ENCODE measurements at regions not wholly inside any gene's neighbourhood (a gene's known extent, or its start where the extent isn't known, plus 50 kb on each side); places are given as distances from the start of the nearest gene placed in this dataset.

DNA sequence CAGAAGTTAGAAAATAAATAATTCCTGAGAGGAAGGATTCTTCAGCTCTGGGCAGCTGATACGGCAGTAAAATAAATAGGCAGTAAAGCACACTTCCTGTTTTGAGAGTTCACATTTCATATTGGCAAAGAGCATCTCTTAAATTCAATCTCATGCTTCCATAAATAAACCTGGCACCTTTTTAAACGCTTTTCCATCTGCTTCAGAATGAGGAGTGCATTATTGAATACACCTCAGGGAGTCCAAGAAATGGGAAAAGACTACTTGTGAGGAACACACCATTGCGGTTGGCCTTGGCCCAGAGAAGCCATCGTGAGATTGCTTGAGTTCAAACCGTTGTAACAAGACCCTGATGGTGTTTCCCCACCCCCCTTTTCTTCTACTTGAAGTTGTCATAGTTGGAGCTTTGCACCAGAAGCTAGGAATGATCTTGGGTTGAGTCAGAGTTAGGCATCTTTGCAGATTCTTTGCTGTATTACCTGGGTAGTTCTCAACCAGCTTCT, 123.9 kb downstream of the RDH14 start:
- Mint-ChIP-seq H3K36me3 (ENCODE audit: low read depth) (no peaks in the 10 kb centered on the region), H3K4me1 (no peaks in the 10 kb centered on the region), H3K27ac (no peak overlapping the region), H3K9me3 (ENCODE audit: low read depth) (no peaks in the 10 kb centered on the region), H3K4me3 (no peak overlapping the region), H3K27me3 (peaks cover 3% of the 10 kb centered on the region)
- ChIA-PET POLR2A (no interaction called here), CTCF (interaction anchor here (0.7 kb wide), 1 partner anchor 552 kb away, joined by 3 read pairs; no protein-coding TSS in a partner anchor)
- DNase-seq, result no peak
- intact Hi-C loops (cut with DNase I, micrococcal nuclease), result no loop called here
- no peak for ATAC-seq

DNA sequence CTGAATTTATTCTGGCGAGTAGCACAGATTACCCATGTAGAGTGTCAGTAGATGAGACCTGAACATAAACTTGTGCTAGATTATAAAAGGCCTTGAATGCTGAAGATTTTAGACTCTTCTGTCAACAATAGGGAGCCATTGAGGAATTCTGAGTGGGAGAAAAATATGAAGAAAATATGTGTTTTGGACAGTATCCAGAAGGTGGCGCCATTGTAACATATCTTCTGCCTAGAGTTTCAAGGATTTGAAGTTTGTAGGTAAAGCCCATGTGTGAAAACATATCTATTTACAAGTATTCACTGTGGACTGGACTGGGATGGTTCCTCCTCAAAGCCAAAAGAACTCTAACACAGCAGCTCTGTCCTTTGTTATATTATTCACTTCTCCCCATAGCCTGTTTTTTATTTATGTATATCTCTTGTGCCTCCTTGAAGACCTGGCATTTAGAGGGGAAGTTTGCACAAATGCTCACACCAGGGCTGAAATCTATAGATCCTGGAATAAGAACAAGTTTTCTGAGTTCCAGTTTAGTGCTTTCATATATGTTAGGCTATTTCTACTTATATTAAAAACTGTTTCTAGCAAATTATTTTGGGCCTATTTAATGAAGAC, 124.9 kb downstream of the RDH14 start:
- Mint-ChIP-seq H3K27ac (no peak overlapping the region), H3K9me3 (ENCODE audit: low read depth) (no peaks in the 10 kb centered on the region), H3K36me3 (ENCODE audit: low read depth) (no peaks in the 10 kb centered on the region), H3K27me3 (peaks cover 3% of the 10 kb centered on the region), H3K4me1 (no peaks in the 10 kb centered on the region), H3K4me3 (no peak overlapping the region)
- ATAC-seq (no peak), DNase-seq (peak; percentile 23)
- intact Hi-C loops (cut with DNase I, micrococcal nuclease), result loop anchor here in 1 of 2 experiments (1.0 kb wide), 1 partner anchor 1428 kb away; no protein-coding TSS in a partner anchor
- ChIA-PET POLR2A (no interaction called here), CTCF (interaction anchor here (0.6 to 1.1 kb wide), 2 partner anchors 21 to 698 kb away, joined by 3 read pairs; no protein-coding TSS in a partner anchor)

DNA sequence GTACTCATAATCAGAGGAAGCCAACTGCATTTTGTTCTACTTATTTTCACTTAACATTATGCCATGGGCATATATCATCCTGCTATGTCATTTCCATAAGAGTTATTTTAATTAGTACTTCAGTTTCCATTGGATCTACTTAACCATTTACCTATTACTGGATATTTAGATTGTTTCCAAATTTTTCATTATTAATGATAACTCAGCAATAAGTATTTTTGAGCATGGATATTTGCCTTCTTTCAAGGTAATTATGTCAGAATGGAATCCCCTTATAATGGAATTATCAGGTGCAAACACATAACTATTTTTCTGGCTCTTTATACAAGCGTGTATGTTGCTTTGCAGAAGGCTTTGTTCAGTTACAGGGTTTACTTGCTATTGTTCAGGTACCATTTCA, 126.6 kb downstream of the RDH14 start:
- peaks cover 1% of the 10 kb centered on the region for H3K27me3 Mint-ChIP-seq
- intact Hi-C loops (cut with DNase I, micrococcal nuclease), result no loop called here
- H3K9me3 Mint-ChIP-seq (ENCODE audit: low read depth), result no peaks in the 10 kb centered on the region
- H3K36me3 Mint-ChIP-seq (ENCODE audit: low read depth), result no peaks in the 10 kb centered on the region
- H3K4me1 Mint-ChIP-seq, result no peaks in the 10 kb centered on the region
- H3K27ac Mint-ChIP-seq, result no peak overlapping the region
- H3K4me3 Mint-ChIP-seq, result no peak overlapping the region
- ATAC-seq (no peak), DNase-seq (no peak)
- POLR2A ChIA-PET, result no interaction called here
- CTCF ChIA-PET, result no interaction called here

DNA sequence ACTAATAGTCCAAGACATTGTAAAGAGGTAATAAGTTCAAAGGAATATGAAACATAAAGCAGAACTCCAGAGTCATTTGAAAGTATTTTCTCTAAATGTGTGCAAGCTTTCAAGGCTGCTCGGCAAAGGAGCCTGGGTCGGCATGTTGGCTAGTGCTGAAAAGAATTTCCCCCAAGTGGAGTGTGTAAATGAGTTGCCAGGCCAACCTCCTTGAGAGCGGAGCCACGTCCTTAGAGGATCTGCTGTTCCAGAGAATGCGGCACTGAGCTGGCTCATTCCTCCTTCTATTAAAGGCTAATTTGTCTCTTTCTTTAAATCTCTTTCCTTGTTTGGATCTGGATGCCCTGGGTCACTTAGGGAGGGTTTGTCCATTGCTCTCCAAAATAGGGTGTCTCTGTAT, 127.5 kb downstream of the RDH14 start:
- Mint-ChIP-seq H3K4me3 (no peak overlapping the region), H3K9me3 (ENCODE audit: low read depth) (no peaks in the 10 kb centered on the region), H3K27me3 (no peaks in the 10 kb centered on the region), H3K4me1 (no peaks in the 10 kb centered on the region), H3K27ac (no peak overlapping the region), H3K36me3 (ENCODE audit: low read depth) (no peaks in the 10 kb centered on the region)
- ATAC-seq (no peak), DNase-seq (no peak)
- intact Hi-C loops (cut with DNase I, micrococcal nuclease), result no loop called here
- ChIA-PET POLR2A (no interaction called here), CTCF (no interaction called here)

DNA sequence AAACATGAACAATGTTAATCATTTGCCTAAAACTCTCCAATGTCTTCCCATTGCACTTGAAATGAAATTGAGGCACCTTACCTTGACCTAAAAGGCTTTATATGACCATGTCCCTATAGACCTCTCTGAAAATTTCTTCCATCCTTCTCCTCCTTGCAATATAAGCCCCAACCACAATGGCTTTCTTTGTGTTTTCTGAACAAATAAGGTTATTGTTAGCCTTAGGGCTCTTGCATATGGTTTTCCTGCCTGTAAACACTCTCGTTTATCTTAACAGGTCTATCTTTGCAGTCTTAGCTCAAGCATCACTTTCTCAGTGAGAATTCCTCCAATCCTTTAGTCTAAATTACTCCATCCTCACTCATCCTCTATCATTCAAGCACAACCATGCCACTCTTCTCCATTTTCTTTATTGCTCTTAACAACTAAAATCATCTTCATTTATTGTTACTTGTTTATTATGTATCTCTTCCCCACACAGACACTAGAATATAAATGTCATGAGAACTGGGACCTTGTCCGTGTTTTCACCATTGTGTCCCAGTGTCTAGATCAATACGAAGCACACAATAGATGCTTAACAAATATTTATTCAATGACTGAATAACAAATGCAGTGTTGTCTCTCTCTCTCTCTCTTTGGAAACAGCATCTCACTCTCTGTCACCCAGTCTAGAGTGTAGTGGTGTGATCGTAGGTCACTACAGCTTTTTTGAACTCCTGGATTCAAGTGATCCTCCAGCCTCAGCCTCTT, 129.3 kb downstream of the RDH14 start:
- ChIA-PET CTCF (interaction anchor here (0.6 kb wide), 1 partner anchor 1404 kb away, joined by 3 read pairs; no protein-coding TSS in a partner anchor), POLR2A (no interaction called here)
- Mint-ChIP-seq H3K4me1 (no peaks in the 10 kb centered on the region), H3K9me3 (ENCODE audit: low read depth) (no peaks in the 10 kb centered on the region), H3K4me3 (no peak overlapping the region), H3K27ac (no peak overlapping the region), H3K36me3 (ENCODE audit: low read depth) (no peaks in the 10 kb centered on the region), H3K27me3 (peaks cover 7% of the 10 kb centered on the region)
- intact Hi-C loops (cut with DNase I, micrococcal nuclease), result no loop called here
- ATAC-seq (no peak), DNase-seq (no peak)

DNA sequence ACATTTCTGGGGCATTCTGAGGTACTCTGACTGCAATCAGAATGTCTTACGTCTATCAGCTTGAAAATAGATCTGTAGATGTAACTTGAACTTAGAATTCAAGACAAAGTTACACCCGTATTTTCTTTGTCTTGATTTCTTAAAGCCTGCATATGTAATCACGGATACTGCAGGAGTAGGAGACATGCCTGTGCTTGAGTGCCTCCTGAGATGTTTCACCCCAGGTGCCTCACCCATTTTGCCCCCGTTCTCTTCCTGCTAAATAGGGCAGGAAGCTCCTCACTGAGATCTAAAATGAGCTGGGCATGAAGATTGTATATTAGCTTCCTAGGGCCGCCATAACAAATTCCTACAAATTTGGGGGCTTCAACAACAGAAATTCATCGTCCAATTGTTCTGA, 131.9 kb downstream of the RDH14 start:
- Mint-ChIP-seq H3K36me3 (ENCODE audit: low read depth) (no peaks in the 10 kb centered on the region), H3K27me3 (peaks cover 8% of the 10 kb centered on the region), H3K9me3 (ENCODE audit: low read depth) (no peaks in the 10 kb centered on the region), H3K4me3 (no peak overlapping the region), H3K27ac (no peak overlapping the region), H3K4me1 (no peaks in the 10 kb centered on the region)
- ATAC-seq (no peak), DNase-seq (no peak)
- intact Hi-C loops (cut with DNase I, micrococcal nuclease), result no loop called here
- ChIA-PET CTCF (no interaction called here), POLR2A (no interaction called here)

DNA sequence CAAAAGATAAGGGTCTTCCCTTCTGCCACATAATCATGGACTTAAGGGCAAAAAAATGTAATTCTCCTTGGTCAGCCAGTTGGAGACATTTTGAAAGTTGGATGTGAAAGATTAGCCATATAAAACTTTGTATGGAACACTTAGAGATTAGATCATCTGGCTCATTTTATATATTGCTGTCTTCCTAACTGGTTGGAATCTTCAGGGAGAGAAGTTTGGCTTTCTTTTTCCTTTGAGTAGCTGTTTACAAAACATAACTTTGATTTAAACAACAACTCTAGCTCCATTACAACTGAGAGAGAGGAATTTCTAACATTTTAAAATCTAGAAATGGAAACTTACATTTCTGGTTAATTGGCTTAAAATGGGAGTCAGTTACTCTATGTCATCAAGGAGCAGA, 132.7 kb downstream of the RDH14 start:
- H3K9me3 Mint-ChIP-seq (ENCODE audit: low read depth), result no peaks in the 10 kb centered on the region
- POLR2A ChIA-PET, result no interaction called here
- H3K27me3 Mint-ChIP-seq, result peaks cover 12% of the 10 kb centered on the region
- CTCF ChIA-PET, result no interaction called here
- ATAC-seq (no peak), DNase-seq (no peak)
- no peaks in the 10 kb centered on the region for H3K36me3 Mint-ChIP-seq (ENCODE audit: low read depth)
- no peak overlapping the region for H3K27ac Mint-ChIP-seq
- intact Hi-C loops (cut with DNase I, micrococcal nuclease), result no loop called here
- no peaks in the 10 kb centered on the region for H3K4me1 Mint-ChIP-seq
- no peak overlapping the region for H3K4me3 Mint-ChIP-seq

DNA sequence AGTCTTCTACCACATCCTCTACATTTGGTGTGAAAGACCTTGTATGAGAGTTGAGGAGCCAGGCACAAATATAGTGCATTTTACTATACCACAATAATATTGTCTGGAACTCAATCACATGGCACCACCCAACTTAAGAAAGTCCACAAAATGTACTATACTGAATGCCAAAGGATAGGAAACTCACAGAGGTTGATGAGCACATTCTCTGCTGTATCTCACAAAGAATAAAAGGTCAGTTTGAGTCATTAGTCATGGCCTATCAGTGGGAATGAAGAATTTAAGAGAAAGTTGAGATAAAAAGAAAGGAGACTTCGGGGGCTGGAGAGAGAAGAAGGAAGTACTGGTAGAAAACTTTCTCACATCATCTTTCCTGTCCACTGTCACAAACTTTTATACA, 134.3 kb downstream of the RDH14 start:
- Mint-ChIP-seq H3K9me3 (ENCODE audit: low read depth) (no peaks in the 10 kb centered on the region), H3K4me3 (no peak overlapping the region), H3K27ac (no peak overlapping the region), H3K27me3 (peaks cover 15% of the 10 kb centered on the region), H3K36me3 (ENCODE audit: low read depth) (no peaks in the 10 kb centered on the region), H3K4me1 (no peaks in the 10 kb centered on the region)
- DNase-seq, result no peak
- CTCF ChIA-PET, result no interaction called here
- intact Hi-C loops (cut with DNase I, micrococcal nuclease), result no loop called here
- POLR2A ChIA-PET, result no interaction called here
- no peak for ATAC-seq

DNA sequence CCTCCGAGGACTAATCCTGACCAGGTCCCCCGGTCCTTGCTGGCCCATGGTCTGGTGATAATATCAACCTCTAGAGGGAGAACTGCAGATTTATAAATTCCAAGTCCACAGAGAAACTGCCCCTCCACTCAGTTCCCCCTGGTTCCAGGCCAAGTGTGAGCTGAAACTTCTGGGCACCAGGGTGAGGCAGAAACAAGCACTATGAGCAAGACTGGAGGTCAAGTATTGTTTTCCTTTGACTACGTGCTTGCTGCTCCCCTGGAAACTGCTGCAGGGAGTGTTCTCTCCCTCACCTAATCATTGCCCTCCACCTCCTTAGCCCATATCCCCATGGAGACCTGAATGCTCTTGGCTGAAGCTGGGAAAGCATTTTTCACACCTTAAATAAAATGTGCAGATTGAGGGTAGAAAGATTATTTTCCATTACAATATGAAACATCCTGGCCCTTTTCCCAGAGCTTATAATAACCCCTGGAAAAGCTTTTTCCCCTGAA, 135.2 kb downstream of the RDH14 start:
- DNase-seq (no peak), ATAC-seq (no peak)
- Mint-ChIP-seq H3K27ac (no peak overlapping the region), H3K9me3 (ENCODE audit: low read depth) (no peaks in the 10 kb centered on the region), H3K27me3 (peaks cover 19% of the 10 kb centered on the region), H3K4me3 (no peak overlapping the region), H3K36me3 (ENCODE audit: low read depth) (no peaks in the 10 kb centered on the region), H3K4me1 (no peaks in the 10 kb centered on the region)
- intact Hi-C loops (cut with DNase I, micrococcal nuclease), result no loop called here
- POLR2A ChIA-PET, result no interaction called here
- CTCF ChIA-PET, result no interaction called here

DNA sequence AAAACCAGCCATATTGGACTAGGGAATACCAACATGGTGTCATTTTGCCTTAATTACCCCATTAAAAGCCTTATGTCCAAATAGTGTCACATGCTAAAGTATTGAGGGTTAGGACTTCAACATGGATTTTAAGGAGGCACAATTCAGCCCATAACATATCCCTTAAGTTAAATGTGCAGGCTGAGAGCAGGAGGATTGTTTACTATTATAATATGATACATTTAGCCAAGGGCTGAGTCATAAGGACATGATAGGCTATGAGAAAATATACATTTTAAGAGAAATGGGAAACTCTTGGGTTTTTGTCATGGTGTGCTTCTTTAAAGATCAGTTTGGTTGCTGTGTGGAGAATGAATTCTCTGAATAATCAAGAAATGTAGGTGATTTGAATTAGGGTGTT, 136.8 kb downstream of the RDH14 start:
- H3K4me1 Mint-ChIP-seq, result no peaks in the 10 kb centered on the region
- H3K9me3 Mint-ChIP-seq (ENCODE audit: low read depth), result no peaks in the 10 kb centered on the region
- H3K27ac Mint-ChIP-seq, result no peak overlapping the region
- intact Hi-C loops (cut with DNase I, micrococcal nuclease), result no loop called here
- ATAC-seq (no peak), DNase-seq (no peak)
- ChIA-PET CTCF (interaction anchor here (1.3 kb wide), 1 partner anchor 46 kb away, joined by 3 read pairs; no protein-coding TSS in a partner anchor), POLR2A (no interaction called here)
- H3K4me3 Mint-ChIP-seq, result no peak overlapping the region
- H3K27me3 Mint-ChIP-seq, result peaks cover 22% of the 10 kb centered on the region
- no peaks in the 10 kb centered on the region for H3K36me3 Mint-ChIP-seq (ENCODE audit: low read depth)

DNA sequence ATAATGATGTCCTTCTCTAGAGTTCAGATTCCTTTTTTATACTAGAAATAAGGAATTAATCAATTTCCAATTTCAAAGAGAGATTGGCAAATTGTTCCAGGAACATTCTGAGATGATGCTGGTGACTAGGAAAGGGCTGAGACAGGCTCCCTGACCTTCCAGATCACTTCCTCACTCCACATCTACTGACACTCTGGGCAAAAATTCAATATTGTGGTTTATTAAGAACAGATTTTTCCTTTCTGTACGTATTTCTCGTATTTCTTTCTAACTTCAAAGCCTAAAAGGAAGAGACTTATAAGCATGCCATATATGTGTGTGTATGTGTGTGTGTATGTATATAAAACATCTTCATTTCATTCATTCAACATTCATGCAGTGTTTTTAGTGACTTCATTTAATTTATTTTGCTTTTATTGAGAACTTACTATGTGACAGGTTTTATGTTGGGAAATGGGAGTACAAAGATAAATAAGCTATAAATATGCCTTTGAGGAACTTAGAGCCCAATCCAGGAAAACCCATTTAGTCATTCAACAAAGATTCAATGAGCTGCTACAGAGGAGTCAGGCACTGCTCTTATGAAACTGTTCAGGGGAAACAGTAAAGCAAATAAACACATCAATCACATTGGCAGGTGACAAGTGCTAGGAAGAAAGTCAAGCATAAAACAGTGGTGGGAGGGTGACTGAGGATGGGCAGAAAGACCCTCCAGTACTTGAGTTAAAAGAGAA, 137.9 kb downstream of the RDH14 start:
- DNase-seq (no peak), ATAC-seq (no peak)
- ChIA-PET POLR2A (no interaction called here), CTCF (no interaction called here)
- no peaks in the 10 kb centered on the region for H3K36me3 Mint-ChIP-seq (ENCODE audit: low read depth)
- no peaks in the 10 kb centered on the region for H3K9me3 Mint-ChIP-seq (ENCODE audit: low read depth)
- H3K4me3 Mint-ChIP-seq, result no peak overlapping the region
- no peak overlapping the region for H3K27ac Mint-ChIP-seq
- no peaks in the 10 kb centered on the region for H3K4me1 Mint-ChIP-seq
- intact Hi-C loops (cut with DNase I, micrococcal nuclease), result no loop called here
- peaks cover 22% of the 10 kb centered on the region for H3K27me3 Mint-ChIP-seq

Measured in activated CD4-positive, alpha-beta T cell treated with anti-CD3 and anti-CD28 coated beads for 36 hours (primary cell).